ENCODE measurements at regions not wholly inside any gene's neighbourhood (a gene's known extent, or its start where the extent isn't known, plus 50 kb on each side); places are given as distances from the start of the nearest gene placed in this dataset.

DNA sequence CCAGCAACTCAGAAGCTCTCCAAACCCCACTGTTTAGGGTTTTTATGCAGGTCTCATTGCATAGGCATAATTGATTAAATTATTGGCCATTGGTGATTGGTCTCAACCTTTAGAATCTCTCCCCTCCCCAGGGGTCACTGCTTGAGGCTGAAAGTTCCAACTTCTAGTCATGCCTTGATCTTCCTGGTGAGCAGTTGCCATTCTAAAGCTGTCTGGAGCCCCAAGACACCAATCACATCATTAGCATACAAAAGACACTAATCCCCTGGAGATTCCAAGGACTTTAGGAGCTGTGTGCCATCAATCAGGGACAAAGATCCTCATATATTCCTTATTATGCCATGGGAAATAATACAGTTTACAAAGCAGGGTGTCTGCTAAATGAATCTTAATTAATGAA lies 863.4 kb upstream of the KLHL29 start:
- DNase-seq, result no peak

DNA sequence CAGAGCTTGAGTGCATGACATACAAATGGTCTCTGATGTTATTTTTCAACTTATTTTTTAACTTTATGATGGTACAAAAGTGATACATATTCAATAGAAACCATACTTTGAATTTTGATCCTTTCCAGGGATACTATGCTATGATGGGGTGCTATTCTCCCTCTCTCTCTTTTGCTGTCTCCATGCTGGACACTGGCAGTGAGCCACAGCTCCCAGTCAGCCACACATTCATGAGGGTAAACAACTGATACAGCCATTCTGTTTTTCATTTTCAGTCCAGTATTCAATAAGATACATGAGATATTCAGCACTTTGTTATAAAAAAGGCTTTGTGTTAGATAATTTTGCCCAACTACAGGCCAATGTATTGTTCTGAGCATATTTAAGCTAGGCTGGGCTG lies 859.3 kb upstream of the KLHL29 start:
- no peak for DNase-seq

DNA sequence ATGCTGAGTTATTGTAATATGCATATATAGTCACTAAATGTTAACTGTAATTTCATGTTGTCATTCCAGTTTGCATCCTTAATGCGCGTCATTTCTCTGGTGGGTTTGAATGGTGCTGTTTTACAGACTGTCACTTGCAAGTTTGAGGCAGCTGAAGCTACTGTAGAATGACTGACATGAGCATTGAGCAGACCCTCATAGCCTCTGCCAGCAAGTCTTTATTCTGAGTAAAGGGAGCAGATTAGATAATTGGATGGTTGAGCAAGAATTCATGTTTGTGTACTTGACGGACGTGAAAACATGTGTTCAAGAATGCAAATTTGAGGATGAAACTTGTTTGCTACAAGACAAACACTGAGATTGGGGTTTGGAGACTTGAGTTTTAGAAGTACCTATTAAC lies 854.8 kb upstream of the KLHL29 start:
- no peak for DNase-seq

DNA sequence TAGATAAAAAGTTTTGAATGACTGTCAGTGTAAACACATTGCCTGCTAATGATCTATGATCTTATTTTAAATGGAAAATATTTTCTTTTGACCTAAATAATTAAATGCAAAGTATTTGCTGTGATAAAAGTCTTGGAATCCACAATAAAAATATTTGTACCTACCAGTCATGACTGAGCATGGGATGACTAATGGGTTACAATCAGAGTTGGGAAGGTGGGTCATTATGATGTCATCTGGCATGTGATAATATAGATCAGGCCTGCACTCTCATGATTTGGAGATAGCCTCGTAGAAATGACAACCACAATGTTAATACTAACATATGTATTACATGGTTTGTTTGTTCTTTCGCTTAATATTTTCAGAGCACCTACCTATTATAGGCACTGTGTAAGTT lies 848.8 kb upstream of the KLHL29 start:
- no peak for DNase-seq

DNA sequence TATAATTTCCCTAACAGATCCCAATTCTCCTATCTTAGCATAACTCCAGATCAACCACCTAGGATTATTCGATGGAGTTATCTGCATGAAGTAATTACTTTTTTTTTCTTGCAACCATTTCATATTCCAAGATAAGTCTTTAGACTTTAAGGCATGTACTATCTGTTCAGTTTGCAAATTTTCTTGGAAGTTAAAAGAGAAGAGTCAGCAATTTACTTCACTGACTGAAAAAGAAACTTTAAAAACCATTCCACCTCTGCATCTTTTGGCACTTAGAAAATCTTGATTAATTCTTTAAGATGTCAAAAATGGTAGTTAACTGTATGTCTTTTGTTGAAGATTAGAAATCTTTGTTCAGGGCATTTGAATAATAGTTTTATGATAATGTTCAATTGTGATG lies 830.5 kb upstream of the KLHL29 start:
- no peak for DNase-seq

DNA sequence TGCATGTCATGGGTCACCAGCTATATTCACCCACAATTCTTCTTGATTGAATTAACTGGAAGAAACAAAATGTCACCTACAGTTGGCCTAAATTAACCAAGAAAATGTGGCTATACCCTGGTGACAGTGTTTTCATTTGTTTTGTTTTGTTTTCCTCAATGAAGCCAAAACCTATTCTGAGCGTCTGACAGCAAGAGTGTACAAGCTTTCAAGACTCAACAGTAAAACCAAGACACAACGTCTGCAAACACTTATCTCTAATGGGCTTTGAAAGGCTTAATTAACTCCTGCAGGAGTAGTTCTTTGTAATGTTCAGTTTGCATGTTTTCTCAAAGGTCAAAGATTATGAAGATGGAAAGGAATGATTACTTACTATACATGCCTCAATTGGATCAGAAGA lies 827.6 kb upstream of the KLHL29 start:
- no peak for DNase-seq

DNA sequence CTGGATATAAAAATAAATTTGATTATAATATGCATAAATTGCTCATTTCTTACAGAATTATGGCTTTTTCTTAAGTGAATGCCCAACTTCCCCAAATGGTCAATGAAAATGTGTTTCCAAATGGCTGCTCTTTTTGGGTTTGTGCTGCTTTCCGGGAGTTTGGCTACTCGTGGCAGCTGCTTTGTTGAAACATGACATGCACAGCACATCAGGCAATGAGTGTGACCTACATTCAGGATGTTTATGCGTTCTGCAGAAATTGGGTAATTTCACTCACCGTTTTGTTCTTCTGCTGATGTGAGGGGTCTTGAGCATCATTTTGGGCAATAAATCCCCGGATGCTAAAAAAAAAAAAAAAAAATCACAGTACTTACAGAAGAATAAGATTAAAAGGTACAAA lies 825.0 kb upstream of the KLHL29 start:
- DNase-seq, result no peak

DNA sequence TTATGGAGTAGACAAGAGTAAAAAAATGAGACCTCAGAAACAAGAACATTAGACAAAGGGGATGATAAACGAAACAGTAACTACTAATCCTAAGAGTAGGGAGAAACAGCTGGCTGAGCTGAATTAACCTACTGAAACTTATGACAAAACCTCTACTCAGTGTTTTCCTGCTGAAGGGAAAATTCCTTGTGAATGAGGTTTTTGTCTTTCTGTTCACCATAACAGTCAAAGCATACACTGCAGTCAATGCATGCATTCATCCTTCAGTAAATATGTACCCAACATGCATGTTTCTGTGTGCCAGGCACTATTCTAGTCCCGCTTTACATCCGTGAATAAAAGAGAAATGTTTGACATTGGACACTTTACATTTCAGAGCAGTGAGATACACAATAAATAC lies 805.6 kb upstream of the KLHL29 start:
- no peak for DNase-seq

DNA sequence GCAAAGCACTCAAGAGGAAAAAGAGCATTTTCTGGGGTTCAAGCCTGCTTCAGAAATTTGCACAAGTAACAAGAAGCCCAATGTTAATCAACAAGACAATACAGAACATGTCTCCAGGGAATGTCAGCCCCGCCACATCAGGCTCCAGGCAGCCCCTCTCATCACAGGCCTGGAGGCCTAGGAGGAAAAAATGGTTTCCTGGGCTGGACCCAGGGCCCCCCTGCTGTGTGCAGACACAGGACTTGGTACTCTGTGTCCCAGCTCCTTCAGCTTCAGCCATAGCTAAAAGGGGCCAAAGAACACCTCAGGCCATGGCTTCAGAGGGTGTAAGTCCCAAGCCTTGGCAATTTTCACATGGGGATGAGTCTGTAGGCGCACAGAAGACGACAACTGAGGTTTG lies 802.9 kb upstream of the KLHL29 start:
- DNase-seq, result no peak

DNA sequence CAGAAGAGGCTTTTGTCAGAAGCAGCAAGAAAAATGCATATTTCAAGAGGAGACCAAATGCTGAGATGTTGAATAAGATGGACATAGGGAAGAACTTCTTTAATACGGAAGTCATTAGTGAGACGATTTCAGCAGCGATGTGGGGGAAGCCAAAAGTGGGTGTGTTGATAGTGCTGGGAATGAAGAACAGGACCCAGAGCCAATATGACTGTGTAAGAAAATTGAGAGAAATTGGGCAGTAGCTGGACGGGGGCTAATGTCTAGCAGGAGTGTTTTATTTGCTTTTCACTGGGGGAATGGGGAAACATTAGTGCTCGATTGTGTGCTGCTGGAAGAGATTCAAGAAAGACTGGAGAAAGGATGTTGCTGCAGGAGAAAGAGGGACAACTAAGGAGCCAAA lies 788.7 kb upstream of the KLHL29 start:
- no peak for DNase-seq

DNA sequence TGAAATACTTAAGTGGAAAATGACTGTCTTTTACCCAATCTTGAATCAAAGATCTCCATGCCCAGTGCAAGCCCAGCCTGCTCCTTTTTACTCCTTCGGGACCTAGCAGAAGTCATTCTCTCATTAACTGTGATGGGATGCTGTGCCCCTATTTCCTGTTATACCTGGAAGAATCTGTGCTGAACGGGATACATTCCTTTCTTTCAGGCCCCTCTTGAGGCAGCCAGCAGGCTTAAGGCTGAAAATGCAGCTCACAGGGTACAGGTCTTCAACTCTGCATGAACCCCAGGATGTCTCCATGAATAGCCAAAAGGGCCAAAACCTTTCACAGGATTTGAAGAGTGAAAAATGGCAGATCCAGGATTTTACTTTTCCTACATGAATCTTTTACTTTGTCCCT lies 784.8 kb upstream of the KLHL29 start:
- no peak for DNase-seq

DNA sequence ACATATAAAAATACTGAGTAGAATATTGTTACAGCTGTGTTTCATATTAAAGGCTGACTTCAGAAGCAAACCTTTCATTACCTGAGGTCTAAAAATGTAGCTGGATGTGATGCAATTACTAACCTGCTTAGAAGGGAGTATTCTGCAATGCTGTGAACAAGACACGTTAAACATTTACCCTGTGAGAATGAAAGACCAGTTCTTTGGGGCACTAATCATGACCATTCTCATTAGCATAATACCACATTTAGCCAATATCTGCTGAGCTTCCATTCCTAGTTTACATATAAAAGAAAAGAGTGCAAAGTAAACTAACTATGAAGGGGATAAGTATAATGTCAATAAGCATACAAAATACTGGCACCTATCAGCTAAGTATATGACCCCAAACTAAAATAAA lies 784.0 kb upstream of the KLHL29 start:
- no peak for DNase-seq

DNA sequence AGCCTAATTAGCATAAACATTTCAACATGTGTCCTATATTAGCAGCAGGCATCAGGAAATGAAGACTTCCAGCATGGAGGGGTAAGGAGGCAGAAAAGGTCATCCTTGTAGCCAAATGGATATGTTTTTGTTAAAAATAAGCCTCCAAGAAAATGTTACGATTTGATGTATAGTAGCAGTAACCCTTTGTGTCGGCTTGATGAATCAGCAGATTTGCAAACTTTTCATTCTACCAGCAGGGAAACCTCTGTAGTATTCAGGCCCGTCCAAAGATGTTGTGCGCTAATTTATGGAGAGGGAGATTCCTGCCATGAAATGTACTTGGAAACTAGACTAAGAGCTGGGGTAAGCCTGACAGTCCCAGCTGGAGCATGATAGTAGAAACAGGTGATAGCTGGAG lies 780.8 kb upstream of the KLHL29 start:
- no peak for DNase-seq

DNA sequence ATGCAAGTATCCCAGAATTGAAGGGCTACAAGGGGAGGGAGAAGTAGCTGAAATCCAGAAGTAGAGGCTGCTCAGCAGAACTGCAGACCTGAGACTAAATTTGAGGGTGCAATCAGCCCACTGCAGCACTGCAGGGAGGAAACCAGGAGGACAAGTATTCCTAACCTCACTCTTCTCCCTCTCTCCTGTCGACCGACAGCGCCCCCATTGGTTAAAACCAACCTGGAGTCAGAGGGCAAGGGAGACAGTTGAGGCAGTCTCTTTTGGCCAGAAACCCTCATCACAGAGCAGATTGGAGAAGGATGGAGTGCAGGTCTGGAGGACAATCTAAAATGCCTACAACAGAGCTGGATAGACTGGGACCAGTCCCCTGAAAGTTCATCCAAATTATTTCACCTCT lies 768.9 kb upstream of the KLHL29 start:
- DNase-seq, result no peak

DNA sequence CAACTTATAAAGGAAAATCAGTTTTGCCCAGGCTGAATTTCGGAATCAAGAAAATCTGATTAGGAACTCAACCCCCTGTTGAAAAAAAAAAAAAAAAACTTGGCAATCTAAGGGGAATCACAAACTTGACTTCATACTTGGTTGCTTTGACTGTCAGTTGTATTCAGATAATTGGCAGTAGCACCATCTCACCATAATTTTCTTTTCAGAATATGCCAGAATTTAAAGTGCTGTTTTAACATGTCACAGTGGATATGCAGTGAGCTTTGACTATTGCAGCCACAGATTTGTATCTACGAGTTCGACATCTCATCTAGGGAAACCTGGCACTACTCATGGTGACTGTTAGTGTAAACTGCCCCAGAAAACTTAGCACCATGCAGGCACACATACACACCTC lies 761.4 kb upstream of the KLHL29 start:
- DNase-seq, result no peak

DNA sequence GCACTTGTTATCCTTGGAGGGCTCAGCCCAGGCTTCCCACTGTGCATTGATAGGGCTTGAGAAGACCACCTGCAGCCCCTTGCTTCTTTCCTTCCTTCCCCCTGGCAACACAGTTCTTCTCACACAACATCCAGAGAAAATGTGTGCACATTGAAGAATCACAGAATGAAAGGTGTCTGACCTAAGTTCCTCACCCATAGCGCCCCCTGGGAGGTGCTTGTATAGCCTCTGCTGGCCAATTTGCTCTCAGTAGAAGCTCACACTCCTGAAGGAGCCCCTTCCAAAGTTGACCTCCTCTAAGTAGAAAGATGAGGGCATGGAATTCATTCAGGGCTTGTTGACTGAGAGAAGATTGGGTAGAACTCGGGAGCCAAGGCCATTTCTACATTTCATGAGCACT lies 758.4 kb upstream of the KLHL29 start:
- DNase-seq, result no peak

DNA sequence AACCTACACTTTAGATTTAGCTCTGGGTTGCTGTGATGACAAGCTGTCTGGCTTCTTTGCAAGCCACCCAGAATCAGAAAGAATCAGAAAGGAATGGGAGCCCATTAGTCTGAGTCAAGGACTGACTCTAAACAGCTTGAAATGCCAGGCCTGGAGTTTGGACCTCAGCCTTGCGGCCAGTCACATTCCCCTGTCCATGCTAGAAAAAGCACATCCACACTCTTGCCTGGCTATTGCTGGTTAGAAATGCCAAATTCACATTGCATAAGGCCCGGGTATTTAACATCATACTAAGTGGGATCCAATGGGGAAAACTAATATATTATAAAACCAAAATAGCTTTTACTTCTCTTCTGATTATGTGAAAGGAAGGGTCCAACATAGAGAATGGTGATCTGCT lies 756.8 kb upstream of the KLHL29 start:
- DNase-seq, result no peak

DNA sequence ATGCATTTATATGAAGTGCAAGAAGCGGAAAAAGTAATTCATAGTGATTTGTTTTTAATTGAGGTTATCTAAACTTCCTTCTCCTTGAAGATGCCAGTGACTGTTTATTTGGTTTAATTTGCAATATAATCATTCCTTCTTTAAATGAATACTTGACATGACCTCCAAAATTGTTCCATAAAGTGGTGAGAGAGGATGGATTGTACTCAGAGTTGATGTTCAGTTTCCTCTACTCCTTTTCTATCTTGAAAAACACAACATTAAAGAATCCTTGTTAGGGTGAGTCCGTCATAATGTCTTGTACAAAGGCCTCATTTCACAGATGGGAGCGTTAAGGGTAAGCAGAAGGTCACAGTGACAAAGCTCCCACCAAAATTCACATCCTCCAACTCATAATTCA lies 756.1 kb upstream of the KLHL29 start:
- no peak for DNase-seq

DNA sequence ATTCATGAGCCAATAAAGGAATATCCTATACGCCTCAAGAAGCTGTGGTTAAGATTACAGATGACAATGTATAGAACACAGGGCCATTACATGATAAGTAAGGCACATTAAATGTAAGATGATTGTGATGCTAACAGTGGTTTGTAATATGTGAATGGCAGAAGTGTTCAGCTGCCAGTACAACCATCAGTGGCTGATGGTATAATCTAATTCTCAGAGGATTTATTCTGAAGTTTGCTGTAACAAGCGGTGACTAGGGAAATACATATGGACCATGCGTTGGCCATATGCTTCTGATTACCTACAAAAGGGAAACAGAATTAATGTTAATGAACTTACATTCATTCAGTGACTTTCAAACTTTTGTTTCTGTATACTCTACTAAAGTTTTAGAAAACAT lies 750.8 kb upstream of the KLHL29 start:
- no peak for DNase-seq

DNA sequence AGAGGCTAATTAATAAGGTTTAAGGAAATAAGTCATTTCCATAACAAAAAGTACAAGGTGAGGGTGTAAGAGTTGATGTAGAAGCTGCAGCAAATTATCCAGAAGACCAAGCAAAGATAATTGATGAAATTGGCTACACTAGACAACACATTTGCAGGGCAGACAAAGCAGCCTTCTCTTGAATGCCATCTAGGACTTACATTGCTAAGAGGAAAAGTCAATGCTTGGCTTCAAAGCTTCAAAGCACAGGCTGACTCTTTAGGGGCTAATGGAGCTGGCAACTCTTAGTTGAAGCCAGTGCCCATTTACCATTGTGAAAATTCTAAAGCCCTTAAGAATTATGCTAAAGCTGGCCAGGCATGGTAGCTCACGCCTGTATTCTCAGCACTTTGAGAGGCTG lies 728.6 kb upstream of the KLHL29 start:
- DNase-seq, result no peak

DNA sequence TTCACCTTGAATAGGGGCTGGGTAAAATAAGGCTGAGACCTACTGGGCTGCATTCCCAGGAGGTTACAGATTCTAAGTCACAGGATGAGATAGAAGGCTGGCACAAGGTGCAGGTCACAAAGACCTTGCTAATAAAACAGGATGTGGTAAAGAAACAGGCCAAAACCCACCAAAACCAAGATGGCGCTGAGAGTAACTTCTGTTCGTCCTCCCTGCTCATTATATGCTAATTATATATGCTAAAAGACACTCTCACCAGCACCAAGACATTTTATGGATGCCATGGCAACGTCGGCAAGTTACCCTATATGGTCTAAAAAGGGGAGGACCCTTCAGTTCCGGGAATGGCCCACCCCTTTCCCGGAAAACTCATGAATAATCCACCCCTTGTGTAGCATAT lies 711.5 kb upstream of the KLHL29 start:
- no peak for DNase-seq

DNA sequence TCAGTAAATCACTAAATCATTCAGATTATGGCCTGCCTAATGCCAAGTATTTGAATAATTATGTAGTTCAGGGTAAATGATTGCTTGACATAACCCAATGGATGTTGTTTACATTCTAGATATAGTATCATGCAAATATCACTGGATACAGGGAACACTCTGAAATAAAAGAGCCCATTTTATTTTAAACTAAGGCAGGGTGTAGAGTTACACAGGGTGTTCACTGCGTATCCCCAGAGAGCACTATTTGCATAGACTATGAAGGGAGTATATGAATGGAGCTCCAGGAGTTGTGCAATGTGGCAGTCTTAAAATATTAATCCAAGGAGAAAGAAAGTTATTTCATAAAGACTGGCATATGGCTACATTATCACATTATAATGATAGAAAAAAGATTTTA lies 701.1 kb upstream of the KLHL29 start:
- no peak for DNase-seq

DNA sequence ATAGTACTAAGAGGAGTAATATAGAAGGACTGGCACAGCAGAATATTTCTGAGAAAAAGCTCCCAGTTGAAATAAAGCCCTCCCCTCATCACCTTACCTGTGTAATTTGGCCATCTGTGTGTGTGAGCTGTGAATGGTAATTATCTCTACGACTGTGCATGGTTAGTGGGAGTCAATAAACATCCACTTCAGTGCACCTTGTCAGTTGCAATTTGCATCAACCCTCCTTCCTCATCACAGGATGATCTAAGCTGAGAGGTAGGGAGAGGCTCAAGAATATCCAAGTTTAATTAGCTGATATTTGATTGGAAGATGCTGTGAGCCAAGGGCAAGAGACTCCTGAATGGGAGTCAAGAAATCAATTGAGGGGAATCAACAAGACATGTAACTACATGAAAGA lies 694.9 kb upstream of the KLHL29 start:
- DNase-seq, result no peak

DNA sequence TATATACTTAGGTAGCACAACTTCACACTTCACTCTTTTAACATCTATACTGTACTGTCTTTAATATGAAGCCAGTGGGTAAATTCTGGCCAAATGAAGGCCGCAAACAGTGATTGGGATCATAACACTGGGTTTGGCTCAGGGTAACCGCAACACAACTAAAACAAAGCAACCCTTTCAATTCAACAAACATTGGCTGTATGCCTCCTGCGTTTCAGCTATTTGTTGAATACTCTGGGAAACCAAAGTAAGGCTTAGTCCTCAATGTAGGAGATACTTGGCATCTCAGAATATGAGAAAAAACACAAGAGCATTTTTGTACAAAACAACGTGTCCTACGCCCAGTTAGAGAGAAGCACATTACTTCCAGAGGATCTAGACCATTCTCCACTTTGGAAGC lies 693.3 kb upstream of the KLHL29 start:
- DNase-seq, result no peak

DNA sequence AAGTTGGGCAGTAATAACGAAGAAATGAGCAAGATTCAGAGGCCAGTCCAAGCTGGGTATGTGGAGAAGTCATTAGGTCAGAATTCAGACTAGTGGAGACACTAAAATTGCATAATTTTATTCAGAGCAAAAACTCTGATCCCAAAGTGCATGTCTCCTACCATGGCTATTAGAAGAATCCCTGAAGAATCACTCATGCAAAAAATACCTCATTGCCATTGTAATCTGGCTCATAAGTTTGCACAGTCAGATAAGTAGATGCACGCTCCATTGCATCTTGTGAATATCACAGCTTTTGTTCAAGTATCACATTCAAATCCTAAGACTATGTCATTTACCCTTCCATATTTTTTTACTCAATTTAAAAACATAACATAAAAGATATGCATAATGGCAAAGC lies 692.2 kb upstream of the KLHL29 start:
- no peak for DNase-seq

DNA sequence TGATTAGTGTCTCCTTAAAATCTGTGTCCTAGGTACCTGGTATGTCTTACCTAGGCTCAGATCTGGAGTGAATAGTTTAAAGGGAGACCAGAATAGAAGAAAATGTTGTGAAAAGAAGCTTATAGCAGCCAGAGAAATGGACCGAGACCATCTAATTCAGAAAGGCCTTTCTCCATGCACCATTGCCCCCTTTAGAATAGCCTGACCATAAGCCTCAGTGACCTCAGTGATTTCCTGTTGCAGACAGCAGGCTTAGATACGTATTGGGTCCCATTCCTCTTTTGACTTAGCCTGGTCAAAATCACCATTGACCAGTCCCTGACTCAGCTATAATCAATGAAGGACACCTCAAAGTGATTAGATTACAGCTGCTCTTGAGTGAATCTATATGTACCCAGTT lies 690.7 kb upstream of the KLHL29 start:
- DNase-seq, result no peak

DNA sequence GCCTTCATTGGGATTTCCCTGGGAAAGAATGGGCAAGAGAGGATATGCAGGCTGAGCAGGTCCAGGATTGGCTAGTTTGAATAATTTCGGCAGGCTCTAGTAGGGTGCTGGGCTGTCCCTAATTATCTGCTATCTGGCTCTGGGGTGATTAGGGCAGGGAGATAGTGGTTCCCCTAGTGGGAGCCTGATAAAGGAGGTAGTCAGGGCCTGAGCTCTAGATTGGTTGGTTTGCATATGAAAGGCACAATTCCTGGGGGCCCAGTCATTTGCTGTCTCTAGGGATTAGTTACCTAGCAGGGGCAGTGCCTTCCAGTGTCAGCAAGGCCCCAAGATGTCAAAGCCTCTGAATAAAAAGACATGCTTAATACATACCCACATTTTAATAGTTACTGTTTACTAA lies 690.1 kb upstream of the KLHL29 start:
- DNase-seq, result no peak

Data from cerebellar nuclear complex (tissue), 1 donor.